ENCODE measurements at regions not wholly inside any gene's neighbourhood (a gene's known extent, or its start where the extent isn't known, plus 50 kb on each side); places are given as distances from the start of the nearest gene placed in this dataset.

- Histone ChIP-seq H3K9me3 (replicated peaks; ENCODE audit: control insufficient read depth, insufficient read depth, low read length) (no peaks in the 10 kb centered on the region), H3K9me1 (replicated peaks; ENCODE audit: control insufficient read depth, extremely low read depth, insufficient read depth, low read length) (no peaks in the 10 kb centered on the region), H3K79me2 (ENCODE audit: control insufficient read depth, insufficient read depth, low read length) (no peaks in the 10 kb centered on the region), H3K27me3 (ENCODE audit: control insufficient read depth in 2 of 2, insufficient read depth in 2 of 2, low read length in 2 of 2) (no peaks in the 10 kb centered on the region), H3K36me3 (ENCODE audit: control insufficient read depth in 2 of 2, extremely low read depth in 1 of 2, insufficient read depth in 2 of 2, low read length in 2 of 2) (no peaks in the 10 kb centered on the region), H3K4me1 (ENCODE audit: control insufficient read depth, extremely low read depth, insufficient read depth, low read length) (no peaks in the 10 kb centered on the region), H3K4me3 (replicated peaks in 1 of 3; ENCODE audit: insufficient read depth in 1 of 3, low read depth in 1 of 3, low read length in 3 of 3) (no peak overlapping the region), H3K4me2 (ENCODE audit: insufficient read depth, low read length) (no peak overlapping the region), H2AFZ (ENCODE audit: low read depth, low read length) (no peak overlapping the region), H3K27ac (ENCODE audit: insufficient read depth, low read depth, low read length) (no peak overlapping the region), H3K9ac (replicated peaks; ENCODE audit: extremely low read depth, insufficient read depth, low read length) (no peak overlapping the region), H4K20me1 (replicated peaks; ENCODE audit: control insufficient read depth, extremely low read depth, insufficient read depth, low read length) (no peaks in the 10 kb centered on the region)
- no peak for TF ChIP-seq MYC (IDR thresholded peaks at IDR 0.05; ENCODE audit: low read depth, low read length)
- TF ChIP-seq CTCF (IDR thresholded peaks at IDR 0.05; ENCODE audit: extremely low read depth in 1 of 2, insufficient read depth in 1 of 2, low read depth in 1 of 2, low read length in 2 of 2) = no peak
- TF ChIP-seq EZH2 (IDR thresholded peaks at IDR 0.05; ENCODE audit: borderline replicate concordance, low read depth, low read length, severe bottlenecking) = no peak
- no peak for TF ChIP-seq POLR2AphosphoS5 (IDR thresholded peaks at IDR 0.05; ENCODE audit: insufficient read depth, low read depth, low read length)
- no peak for TF ChIP-seq JUN (IDR thresholded peaks at IDR 0.05; ENCODE audit: borderline replicate concordance, insufficient read depth, insufficient read length, low read depth)
- TF ChIP-seq MAX (IDR thresholded peaks at IDR 0.05; ENCODE audit: insufficient read depth, insufficient read length) = no peak
- DNase-seq (ENCODE audit: low read depth, low spot score) (no peak), FAIRE-seq (no peak)
- BruUV-seq (replicated peaks) = no TSS peak
- ChIA-PET CTCF (no interaction called here), POLR2A (no interaction called here)
- dilution Hi-C loops (cut with MboI; ENCODE audit: extremely low pct_ligation_motif_present, low sequenced_read_pairs) (no loop called here), intact Hi-C loops (cut with micrococcal nuclease) (no loop called here)
Observed at GRCh38 chr16:51665436-51665998, 514.4 kb upstream of the SALL1 start.

Data from endothelial cell of umbilical vein (primary cell).